Anterior cingulate cortex (tissue), 58 donors: ENCODE measurements at regions not wholly inside any gene's neighbourhood (a gene's known extent, or its start where the extent isn't known, plus 50 kb on each side); places are given as distances from the start of the nearest gene placed in this dataset.

ENCODE experiments used
- DNase-seq, 58 donors: peaks; one replicate each; lab custom pipeline; 2025; lab: John Stamatoyannopoulos, UW

DNA sequence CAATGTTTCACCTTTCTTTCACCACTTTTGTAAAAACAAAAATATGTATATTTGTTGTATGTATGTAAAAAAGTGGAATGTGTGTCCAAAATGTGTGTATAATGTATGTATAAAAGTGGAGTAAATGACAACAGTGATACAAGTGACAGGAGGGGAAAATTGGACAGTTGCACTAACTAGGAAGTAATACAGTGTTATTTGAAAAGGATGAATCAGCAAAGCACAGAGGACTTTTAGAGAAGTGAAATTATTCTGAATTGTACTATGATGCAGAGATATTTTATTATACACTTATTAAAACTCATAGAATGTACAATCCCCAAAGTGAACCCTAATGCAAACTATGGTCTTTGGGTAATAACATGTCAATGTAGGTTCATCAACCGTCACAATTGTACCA is 331.3 kb upstream of the CNTNAP5 start:
- no peak for DNase-seq

DNA sequence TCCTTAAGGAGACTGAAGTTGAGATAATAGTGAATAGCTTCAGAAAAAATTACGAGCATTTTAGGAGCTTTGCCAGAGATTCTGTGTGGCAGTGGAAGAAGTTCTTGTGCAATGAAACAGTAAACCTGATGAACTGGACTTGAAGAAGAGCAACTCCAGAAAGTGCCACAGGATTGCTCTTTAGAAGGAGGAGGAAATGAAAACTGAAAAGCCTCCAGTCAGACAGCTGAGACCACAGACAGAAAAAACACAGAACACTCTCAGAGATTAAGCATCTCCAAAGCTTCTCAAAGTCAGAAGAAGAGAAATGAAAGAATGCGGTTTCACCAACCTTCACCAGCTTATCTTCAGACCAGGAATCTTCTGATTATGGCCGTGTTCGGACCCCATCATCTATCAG is 329.7 kb upstream of the CNTNAP5 start:
- DNase-seq, result no peak

DNA sequence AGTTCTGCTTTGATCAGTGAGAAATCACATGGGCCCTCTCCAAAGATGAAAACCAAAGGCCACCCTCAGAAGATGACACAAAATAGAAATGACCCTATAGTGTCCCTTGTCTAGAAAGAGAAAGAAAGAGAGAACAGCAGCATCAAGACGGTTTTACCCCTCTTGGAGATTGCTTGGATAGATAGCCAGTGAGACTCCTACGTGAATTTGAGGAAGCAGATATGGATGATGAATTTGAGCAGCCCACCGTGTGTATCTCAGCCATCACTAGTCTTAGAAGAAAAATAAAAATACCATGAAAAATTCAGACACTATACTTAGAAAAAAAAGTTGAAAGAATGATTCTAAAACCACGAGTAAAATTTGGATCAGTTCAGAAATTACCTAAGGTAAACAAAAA is 329.1 kb upstream of the CNTNAP5 start:
- no peak for DNase-seq

DNA sequence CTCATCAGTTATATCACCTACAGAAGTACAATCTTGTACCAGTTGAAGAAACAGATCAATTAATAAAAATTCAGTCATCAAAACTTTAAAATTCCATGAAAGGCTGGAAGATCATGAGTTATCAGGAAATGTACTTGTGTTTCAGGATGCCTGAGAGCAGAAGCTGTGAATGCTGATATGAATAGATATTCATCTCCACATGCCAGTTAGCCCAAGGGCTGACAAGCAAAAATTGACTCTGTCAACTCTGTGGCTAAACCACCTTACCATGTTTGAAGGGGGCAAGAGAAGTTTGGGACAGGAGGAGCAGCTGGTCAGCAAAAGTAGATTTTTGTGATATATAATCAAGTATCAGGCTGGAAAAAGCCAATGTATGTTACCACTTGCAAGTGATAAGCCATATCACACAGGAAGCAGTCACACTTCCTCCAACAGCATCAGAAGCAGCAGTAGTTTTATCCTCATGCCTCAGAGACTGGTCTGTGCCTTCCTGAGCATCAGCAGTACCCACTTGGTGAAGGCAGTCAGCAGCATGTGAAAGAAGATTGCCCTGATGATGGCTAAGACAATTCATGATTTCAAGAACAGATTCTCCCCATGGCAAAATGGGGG is 328.2 kb upstream of the CNTNAP5 start:
- no peak for DNase-seq

DNA sequence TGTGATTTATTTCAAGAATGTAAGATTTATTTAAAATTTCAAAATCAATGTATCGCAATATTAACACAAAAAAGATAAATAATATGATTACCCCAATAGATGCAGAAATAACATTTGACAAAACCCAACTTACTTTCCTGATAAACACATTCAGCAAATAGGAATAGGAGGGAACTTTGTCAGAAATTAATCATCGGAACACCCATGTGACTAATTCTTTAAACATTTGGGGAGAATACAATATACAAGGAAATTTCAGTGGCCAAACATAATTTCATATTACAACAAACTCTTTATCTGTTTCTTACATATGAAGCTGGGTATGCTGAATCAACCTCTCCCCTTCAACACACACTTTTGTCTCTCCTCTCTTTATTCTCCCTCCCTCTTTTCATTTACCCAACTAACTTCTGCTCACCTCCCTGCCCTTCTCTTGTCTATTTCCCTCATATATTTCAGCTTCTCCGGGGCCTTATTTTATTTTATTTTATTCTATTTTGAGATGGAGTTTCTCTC is 309.6 kb upstream of the CNTNAP5 start:
- no peak for DNase-seq

DNA sequence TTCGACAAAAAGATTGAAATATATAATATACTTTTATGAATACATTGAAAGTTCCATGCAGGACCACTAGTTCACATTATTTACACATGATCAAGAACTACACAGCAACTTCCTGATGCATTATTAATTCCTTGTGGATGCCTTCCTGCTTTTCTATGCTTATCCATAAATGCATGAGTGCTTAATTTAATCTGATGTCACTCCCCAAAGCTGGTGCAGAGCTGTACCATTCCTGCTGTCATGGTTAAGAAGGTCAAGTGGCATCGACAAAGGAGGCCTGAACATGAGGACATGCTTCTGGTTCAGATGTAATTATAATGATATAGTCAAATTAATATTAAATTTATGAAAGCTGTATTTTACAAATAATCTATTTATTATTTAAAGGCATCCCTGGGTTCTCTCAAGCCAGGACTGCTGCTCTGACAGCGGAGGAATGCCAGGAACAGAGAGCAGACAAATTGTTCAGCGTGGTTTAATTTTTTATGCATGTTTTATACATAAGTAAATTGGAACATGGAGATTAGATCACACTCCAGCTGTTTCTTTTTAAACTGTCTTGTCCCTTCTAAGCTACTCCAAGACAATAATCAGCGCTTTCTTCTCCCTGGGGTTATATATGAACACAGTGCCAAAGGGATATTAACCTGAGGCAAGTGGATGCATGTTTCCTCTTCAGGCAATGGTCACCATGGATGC is 307.3 kb upstream of the CNTNAP5 start:
- DNase-seq, result no peak

DNA sequence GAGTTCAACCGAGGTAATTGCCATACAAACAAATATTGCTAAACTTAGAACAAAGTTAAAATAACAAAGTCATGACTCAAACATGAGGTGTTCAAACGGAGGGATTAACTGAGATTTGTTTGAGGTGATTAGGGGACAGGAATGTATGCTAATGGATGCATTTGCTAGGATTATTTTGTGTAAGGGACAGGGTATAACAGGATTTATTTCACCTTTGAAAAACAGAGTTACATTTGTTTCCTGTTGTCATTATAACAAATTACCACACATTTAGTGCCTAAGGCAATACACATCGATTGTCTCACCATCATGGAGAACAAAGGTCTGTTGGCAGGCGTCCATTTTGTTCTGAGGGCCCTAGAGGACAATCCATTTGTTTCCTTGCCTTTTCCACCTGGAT is 304.3 kb upstream of the CNTNAP5 start:
- no peak for DNase-seq

DNA sequence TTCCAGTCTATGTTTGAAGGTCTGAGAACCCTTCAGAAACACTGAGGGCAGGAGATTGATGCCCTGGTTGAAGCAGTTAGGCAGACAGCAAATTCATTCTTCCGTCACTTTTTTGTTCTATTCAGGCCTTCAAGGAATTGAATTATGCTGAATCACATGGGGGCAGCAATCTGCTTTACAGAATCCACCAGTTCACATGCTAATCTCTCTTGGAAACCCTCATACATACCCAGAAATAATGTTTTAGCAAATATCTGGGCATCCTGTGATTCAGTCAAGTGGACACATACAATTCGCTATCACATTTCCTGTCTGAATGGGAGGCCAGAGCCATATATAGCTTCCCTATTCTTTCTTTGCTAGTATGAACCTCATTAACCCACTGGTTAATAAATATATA is 301.4 kb upstream of the CNTNAP5 start:
- no peak for DNase-seq

DNA sequence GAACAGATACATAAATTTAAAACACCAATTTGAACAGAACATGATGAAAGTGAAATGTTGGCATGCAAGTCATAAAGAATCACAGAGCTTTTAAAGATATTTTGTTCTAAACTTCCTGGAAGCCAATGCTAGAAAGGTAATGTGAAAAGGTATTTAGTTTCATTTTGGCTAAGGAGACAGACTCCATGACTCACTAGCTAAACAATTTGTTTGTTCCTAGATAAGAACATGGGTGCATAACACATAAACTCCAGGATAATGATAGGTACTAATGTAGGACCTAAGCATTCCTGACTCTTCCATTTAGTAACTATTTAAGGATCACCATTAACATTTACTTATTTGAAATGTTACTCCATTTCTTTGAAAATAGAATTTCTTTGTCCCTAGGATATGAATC is 292.5 kb upstream of the CNTNAP5 start:
- DNase-seq, result no peak

DNA sequence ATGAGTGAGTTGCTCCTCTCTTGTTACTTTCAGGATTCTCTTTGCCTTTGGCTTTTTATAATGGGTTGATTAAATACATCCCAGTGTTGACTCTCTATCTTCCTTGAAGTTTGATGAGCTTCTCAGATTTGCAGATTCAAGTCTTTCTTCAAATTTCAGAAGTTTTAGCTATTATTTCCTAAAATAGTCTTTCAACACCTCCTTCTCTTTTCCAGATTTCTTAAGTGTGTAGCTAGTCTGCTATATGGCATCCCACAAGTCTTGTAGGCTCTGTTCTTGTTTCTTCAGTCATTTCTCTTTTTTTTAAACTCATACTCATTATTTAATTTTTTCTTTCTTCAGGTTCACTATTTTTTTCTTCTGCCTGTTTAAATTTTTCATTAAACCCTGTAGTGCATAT is 287.7 kb upstream of the CNTNAP5 start:
- no peak for DNase-seq

DNA sequence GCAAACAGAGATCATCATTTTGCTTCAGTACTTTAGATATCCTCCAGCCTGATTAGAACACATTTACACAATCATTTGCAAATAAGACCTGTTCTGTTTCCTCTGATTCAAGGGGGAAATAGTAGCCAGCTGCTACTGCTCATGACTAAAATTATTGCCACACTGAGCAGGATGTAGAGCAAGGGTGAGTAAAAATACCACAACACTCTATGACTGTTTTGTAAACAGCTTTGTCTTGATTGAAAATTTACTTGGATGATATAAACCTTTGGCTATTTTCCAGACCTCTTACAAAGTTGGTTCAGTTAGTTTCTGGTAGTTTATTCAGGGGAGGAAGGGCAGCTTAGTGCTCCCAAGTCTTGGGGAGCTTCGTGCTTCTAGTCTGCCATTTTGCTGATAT is 286.4 kb upstream of the CNTNAP5 start:
- DNase-seq, result no peak

DNA sequence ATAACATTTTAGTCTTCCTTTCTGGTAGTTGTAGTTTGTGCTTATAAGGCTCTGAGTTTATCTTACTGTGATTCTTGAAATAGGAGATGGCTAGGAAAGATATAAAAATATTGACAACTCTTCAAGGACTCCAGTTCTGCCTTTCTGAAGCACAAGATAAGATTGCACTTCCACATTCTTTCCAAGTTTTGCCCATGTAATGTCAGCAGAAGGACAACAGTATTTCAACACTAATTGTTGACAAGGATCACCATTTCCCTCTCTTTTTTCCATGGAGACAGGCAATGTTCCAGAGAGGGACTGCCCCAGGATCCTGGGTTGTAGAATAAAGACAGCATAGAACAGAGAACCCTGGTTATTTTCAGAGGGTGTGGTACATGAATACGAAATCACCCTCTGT is 279.1 kb upstream of the CNTNAP5 start:
- no peak for DNase-seq

DNA sequence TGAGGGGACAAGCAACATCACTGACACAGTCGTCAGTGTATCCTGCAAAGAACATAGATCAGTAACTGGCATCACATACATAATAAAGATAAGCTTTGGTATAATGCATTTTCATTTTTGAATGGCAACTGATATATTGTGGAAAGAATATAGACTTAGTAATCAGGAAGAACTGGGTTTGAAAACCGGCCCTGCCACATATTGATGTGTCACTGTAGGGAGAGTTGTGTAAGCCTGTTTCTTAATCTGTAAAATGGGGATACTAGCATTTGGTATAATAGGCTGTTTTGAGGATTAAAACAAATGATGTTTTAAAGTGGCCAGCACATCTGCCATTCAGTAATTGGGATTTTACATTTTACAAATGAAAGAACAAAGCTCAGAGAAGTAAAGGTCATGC is 277.8 kb upstream of the CNTNAP5 start:
- DNase-seq, result no peak

DNA sequence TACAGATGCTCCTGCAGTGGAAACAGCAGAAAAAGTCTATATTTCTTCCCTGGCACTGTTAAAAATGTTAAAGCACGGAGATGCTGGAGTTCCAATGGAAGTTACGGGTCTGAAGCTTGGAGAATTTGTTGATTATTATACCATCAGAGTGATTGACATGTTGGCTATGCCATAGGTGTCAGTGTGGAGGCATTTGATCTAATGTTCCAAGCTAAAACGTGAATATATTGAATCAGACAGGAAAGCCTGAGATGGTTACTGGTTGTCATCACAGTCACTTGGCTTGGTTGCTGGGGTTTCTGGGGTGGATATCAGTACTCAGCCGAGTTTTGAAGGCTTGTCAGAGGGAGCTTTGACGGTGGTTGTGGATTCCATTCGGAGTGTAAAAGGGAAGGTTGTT is 262.9 kb upstream of the CNTNAP5 start:
- DNase-seq, result no peak

DNA sequence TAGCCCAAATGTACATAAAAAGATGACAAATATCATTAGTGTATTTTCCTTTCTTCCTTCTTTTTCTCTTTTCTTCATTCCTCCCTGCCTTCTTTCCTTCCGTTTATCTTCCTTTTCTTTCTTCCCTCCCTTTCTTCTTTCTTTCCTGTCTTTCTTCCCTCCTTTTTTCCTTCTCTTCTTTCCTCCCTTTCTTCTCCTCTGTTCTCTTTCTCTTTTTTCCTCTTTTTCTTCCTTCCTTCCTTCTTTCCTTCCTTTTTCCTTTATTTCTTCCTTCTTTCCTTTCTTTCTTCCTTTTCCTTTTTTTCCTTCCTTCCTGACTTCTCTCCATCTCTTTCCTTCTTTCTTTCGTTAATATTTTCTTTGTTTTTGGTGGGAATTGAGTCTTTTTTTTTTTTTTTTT is 256.9 kb upstream of the CNTNAP5 start:
- DNase-seq, result no peak

DNA sequence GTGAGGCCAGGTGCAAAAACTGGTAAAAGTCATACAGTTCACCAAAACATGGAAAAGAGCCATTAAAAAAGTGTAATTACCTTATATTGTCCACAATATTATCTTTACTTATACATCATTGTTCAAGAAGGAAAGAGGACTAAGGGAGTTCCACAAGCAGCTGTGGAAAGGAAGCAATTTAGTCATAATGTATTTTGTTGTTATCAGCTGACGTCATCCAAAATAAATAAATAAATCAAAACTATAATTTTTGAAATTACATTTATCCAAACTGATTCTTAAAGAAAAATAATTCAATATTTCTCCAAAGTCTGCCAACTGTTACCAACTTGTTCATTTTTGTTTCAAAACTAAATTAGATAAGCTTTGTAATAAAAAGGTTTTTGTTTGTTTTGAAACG is 256.1 kb upstream of the CNTNAP5 start:
- no peak for DNase-seq

DNA sequence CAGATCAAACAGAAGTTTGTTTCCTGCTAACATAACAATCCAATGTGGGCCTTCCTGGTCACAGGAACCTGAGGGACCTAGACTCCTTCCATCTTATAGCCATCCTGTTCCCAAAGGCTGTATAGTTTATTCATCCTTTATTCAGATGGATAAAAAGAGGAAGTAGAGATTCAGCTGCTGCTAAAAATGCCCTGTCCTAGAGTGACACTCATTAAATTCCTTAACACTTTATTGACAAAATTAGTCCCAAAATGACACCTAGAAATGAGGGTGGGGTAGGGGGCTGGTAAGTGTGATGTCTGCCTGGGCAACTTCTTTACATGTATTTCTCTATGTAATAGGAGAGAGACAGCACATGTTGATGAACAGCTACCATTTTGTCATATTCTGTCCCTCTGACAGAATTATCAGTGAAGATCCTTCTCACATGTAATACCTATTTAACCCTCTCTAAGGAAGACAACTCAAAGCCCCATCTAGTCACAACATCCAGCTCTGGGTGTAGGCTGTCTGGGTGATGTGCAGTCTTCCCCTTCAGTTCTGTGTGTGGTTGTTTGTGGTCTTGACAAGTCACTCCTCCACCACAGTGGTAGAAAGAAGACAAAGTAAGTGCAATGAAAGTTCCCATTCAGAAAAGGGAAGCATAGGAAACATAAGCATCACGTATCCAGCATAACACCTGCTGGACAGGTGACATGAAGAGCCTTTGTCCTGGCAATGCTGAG is 253.9 kb upstream of the CNTNAP5 start:
- no peak for DNase-seq

DNA sequence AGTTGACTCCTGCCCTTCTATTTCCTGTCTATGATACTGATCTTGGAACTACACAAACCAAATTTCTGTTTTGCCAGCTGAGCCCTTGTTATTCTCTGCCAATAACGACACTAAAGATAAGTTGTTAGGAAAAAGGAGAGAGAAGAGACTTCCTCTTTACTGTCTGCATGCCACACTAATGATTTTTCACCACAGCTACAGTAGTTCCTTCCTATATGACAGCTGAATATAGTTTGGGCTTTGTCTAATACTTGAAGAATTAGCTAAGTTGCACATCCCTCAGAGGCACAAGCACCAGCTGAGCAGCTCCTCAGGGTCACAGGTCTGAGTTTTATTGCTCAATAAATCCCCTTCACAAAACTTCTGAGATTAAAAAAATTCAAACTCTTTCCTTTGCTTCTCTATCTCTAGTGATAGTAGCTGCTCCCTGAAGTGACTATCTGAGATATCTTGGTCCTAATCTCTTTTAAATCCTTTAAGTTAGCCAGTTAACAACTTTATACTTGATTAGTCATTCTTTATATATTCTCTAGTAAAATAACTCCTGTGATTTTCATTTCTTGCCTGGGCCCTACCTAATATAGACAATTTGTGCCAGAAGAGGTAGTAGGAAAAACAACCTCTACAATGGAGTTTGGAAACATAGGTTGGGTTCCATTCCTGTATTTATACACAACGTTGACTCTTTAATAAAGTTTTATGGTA is 253.0 kb upstream of the CNTNAP5 start:
- DNase-seq, result no peak

DNA sequence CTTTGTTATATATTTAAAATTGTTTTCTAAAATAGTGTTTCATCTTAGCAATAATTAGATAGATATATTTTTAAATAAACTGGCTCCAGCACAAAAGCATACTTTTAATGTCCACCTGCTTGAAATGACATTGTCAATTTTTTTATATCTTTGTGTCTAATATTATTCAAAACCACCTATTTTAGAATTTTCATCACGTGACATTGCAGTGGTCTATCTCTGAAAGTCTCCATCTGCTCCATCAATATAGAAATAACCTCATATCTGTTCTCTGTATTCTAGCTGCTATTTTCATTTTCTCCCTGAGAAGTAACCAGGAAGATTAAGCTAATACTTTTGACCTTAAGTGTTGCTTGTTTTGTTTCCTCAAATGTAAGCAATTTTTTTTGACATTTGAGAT is 248.0 kb upstream of the CNTNAP5 start:
- no peak for DNase-seq

DNA sequence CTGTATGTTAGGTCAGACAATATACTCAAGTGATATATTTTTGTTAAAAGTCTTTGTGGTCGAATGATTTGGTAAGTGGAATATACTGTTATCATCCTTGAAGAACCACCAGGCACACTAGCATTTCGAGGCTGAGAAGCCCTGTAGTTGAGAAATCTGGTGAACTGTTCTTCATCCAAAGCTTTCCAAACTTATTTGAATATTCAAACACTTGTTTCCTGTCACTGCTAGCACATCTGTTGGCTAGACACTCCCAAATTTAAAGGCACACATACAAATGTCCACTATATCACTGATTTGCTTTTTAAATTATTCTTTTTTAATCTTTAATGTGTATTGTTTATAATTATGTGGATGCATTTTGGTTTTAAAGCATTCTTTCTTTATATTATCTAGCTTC is 241.9 kb upstream of the CNTNAP5 start:
- DNase-seq, result no peak

DNA sequence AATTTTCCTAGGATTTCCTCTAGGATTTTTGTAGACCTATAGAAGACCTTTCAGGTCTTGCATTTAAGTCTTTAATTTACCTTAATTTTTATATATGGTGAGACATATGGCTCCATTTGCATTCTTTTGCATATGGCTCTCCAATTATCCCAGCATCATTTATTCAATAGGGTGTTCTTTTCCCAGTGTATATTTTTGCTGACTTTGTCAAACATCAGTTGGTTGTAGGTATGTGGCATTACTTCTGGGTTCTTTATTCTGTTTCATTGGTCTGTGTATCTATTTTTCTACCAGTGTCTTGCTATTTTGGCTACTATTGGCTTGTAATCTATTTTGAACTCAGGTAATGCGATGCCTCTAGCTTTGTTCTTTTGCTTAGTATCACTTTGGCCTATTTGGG is 239.8 kb upstream of the CNTNAP5 start:
- no peak for DNase-seq
